Epithelial cell of esophagus (primary cell): ENCODE measurements at regions not wholly inside any gene's neighbourhood (a gene's known extent, or its start where the extent isn't known, plus 50 kb on each side); places are given as distances from the start of the nearest gene placed in this dataset.

ENCODE experiments used
- DNase-seq: peaks from one replicate; pipeline ENCODE4 v3.0.0; 2010; ENCODE audit warnings: low read depth
- H3K4me3 ChIP-seq: 2 replicates; pipeline ENCODE4 v1.5.1; 2011; ENCODE audit warnings: mild to moderate bottlenecking, low read length, control low read depth
- TF ChIP-seq, protein P1 (sequence below): IDR thresholded peaks from 2 replicates; pipeline ENCODE4 v1.5.1; 2011; ENCODE audit warnings: low read depth, mild to moderate bottlenecking, low read length, control low read depth, inconsistent platforms; ENCODE audit not compliant: insufficient read depth; ENCODE audit errors: missing control alignments

DNA sequence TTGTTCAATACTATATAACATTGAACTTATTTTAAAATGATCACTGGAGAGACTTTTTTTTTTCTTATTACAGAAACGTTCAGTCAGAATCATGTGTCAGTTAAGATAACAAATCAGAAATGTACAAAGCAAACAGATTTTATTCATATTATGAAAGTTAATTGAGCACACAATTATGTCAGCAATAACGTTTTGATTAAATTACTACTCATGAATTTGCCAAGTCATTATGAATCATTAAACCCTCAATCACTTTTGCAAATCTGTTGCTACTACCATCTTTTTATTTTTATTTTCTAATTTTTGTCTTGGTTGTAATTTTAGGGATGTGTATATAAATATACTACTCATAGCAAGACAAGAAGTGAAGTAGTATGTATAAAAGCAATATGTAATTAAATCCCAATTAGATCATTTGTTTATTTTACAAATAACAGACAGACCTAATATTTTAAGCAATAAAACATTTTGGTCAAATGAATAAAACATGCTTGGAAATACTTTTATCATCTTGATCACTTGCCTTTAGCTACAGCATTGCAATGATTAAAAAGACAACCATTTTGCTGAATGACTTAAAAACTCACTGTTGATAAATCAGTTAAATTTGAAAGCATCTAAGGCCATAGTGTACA lies 893.4 kb upstream of the MIR17HG start:
- DNase-seq = peak; percentile 9
- H3K4me3 ChIP-seq = no peak overlapping the region
- TF ChIP-seq, protein P1, sequence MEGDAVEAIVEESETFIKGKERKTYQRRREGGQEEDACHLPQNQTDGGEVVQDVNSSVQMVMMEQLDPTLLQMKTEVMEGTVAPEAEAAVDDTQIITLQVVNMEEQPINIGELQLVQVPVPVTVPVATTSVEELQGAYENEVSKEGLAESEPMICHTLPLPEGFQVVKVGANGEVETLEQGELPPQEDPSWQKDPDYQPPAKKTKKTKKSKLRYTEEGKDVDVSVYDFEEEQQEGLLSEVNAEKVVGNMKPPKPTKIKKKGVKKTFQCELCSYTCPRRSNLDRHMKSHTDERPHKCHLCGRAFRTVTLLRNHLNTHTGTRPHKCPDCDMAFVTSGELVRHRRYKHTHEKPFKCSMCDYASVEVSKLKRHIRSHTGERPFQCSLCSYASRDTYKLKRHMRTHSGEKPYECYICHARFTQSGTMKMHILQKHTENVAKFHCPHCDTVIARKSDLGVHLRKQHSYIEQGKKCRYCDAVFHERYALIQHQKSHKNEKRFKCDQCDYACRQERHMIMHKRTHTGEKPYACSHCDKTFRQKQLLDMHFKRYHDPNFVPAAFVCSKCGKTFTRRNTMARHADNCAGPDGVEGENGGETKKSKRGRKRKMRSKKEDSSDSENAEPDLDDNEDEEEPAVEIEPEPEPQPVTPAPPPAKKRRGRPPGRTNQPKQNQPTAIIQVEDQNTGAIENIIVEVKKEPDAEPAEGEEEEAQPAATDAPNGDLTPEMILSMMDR = no peak

DNA sequence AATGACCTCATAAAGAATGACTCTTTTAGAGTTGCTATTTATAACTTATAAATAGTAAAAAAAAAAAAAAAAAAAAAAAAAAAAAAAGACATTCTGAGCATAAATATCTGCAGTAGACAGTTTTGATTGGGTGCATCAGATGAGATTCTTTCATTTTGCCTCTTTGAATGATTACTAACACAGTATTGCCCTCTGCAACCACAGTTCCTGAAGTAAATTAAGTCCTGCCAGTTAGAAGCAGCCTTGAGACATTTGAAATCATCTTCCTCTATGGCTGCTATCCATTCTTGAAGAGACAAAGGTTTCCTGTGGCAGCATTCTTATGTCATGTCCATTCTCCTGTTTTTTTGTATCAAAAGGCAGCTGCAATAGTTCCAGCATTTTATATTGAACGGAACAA lies 892.4 kb upstream of the MIR17HG start:
- no peak overlapping the region for H3K4me3 ChIP-seq
- TF ChIP-seq, protein P1 = no peak
- DNase-seq = no peak

DNA sequence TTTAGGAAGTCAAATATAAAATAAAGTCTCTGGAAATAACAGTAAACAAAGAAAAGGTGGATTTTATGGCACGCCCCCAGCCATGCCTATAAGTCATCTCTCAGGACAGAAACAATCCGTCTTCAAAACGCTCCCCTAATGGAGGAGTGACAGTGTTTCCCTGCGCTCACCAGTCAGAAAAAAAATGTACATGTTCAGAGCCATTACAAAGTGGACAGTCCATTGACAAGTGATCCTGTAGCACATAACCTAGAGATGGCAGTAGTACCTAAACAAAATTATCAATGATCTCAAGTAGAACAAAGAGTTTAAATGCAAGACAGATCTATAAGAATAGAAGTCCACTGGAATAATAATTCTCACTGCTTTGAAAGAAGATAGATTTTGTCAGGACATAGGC lies 891.7 kb upstream of the MIR17HG start:
- peak; percentile 8 for DNase-seq
- TF ChIP-seq, protein P1 = no peak
- no peak overlapping the region for H3K4me3 ChIP-seq

DNA sequence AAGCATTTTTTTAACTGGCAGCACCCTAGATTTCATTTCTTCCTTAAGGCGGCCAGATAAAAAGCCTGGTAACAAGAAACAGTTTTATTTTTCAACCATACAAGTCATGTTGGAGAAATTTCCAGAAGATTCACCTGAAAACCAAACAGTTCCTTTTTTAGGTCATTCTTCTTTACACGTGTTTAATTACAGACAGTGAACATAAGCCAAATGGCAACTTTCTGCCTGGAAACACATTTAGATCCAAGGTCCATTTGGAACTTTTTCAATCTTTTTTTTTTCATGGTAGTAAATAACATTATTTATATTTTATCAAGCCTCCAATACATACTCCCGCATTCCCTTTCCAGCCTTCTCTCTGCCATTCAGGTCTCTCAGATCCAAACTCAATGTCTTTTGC lies 886.1 kb upstream of the MIR17HG start:
- DNase-seq = no peak
- TF ChIP-seq, protein P1 = no peak
- H3K4me3 ChIP-seq = no peak overlapping the region

DNA sequence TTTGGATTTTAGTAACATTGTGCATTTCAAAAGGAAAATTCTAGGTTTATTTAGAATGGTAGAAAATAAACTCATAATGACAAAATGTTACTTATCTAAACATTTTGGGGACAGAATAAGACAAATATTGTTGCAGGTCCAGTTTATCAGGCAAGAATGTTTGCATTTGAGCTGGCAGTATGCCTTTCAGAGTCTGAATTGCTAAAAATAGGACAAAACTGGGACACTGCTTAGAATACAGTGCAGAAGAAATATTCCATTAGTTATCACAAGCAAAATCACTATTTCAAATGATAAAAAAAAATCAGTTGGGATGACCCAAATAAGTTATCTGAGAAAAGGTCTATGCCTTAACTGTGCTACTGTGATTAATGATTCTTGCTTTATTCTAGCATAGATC lies 870.3 kb upstream of the MIR17HG start:
- DNase-seq = no peak
- H3K4me3 ChIP-seq = no peak overlapping the region
- TF ChIP-seq, protein P1 = no peak

DNA sequence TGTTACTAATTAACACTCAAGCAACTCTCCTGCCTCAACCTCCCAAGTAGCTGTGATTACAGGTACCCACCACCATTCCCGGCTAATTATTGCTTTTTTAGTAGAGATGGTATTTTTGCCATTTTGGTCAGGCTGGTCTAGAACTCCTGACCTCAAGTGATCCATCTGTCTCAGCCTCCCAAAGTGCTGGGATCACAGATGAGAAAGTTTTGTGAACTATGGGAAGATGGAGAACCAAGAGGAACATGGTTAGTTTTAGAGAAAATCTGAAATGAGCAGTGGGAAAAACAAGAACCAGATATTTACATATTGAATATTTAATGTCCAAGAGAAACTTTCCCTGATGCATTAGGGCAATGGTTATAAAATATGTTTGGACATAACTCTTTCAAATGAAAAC lies 863.6 kb upstream of the MIR17HG start:
- TF ChIP-seq, protein P1 = no peak
- no peak overlapping the region for H3K4me3 ChIP-seq
- no peak for DNase-seq

DNA sequence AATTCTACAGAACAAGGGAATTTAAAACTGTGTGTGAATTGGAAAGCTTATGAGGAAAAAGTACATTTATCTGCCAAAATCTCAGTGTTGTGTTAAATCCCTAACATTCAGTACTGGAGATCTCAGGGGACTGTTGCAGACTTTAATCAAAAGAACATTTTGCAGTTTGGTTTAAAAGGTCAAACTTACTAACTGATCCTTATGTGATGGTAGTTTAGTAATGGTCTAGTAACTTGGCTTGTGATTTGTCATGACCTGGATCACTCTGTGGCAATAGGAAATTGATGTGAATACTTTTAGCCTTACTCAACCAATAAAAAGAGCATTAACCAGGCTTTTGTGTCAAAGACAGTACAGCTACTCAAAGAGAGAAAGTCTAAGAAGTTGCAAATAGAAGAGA lies 862.1 kb upstream of the MIR17HG start:
- no peak overlapping the region for H3K4me3 ChIP-seq
- DNase-seq = peak; percentile 64
- TF ChIP-seq, protein P1 = no peak
